ENCODE measurements at regions not wholly inside any gene's neighbourhood (a gene's known extent, or its start where the extent isn't known, plus 50 kb on each side); places are given as distances from the start of the nearest gene placed in this dataset.

DNA sequence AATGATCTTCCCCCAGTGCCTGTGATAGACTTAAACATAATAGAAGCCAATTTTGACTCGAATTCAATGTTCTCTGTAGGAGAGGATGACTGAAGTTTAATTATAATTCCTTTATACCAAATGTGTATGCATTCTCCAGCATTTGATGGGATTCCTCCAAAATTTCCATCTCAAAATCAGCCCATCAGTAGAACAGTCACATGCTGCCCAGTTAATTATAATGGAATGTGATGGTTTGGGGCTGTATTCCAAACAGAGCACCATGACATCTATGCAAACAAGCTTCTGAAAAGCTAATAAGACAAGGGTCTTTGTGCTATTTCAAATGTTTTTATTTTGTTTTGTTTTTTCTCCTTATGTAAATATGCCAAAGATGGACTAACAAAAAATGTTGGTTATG, 127.7 kb upstream of the SPATA16 start:
- no peak overlapping the region for H3K4me3 ChIP-seq (ENCODE audit: low read depth, low read length)
- TF ChIP-seq, protein P1, sequence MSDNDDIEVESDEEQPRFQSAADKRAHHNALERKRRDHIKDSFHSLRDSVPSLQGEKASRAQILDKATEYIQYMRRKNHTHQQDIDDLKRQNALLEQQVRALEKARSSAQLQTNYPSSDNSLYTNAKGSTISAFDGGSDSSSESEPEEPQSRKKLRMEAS (IDR thresholded peaks at IDR 0.05; ENCODE audit: low read depth, low read length): no peak
- no peak for TF ChIP-seq MYC (IDR thresholded peaks at IDR 0.05; ENCODE audit: low read depth, low read length)
- TF ChIP-seq, protein P2, sequence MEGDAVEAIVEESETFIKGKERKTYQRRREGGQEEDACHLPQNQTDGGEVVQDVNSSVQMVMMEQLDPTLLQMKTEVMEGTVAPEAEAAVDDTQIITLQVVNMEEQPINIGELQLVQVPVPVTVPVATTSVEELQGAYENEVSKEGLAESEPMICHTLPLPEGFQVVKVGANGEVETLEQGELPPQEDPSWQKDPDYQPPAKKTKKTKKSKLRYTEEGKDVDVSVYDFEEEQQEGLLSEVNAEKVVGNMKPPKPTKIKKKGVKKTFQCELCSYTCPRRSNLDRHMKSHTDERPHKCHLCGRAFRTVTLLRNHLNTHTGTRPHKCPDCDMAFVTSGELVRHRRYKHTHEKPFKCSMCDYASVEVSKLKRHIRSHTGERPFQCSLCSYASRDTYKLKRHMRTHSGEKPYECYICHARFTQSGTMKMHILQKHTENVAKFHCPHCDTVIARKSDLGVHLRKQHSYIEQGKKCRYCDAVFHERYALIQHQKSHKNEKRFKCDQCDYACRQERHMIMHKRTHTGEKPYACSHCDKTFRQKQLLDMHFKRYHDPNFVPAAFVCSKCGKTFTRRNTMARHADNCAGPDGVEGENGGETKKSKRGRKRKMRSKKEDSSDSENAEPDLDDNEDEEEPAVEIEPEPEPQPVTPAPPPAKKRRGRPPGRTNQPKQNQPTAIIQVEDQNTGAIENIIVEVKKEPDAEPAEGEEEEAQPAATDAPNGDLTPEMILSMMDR (IDR thresholded peaks at IDR 0.05; ENCODE audit: low read depth, low read length): no peak
- no peak for TF ChIP-seq POLR2A (IDR thresholded peaks at IDR 0.05; ENCODE audit: extremely low read depth, insufficient read length)
- DNase-seq (ENCODE audit: low read depth): no peak

DNA sequence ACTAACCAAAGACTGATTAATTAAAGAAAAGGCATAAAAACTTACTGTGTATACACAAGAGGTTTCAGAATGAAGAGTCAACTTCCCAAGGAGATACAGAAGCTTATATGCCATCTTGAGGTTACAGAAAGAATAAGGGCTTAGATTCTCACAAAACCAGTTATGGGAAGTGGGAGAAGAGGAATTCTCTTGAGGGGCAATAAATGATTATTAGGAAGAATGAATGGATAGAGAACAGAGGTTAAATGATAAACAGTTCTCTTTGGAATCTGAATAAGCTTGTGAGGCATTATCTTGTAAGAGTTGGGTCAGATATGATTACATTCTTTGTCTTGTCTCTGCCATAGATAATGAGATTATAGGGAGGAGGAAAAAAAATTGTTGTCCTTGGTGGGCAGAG, 126.7 kb upstream of the SPATA16 start:
- TF ChIP-seq, protein P1 (IDR thresholded peaks at IDR 0.05; ENCODE audit: low read depth, low read length): no peak
- TF ChIP-seq MYC (IDR thresholded peaks at IDR 0.05; ENCODE audit: low read depth, low read length) (no peak), POLR2A (IDR thresholded peaks at IDR 0.05; ENCODE audit: extremely low read depth, insufficient read length) (no peak)
- TF ChIP-seq, protein P2 (IDR thresholded peaks at IDR 0.05; ENCODE audit: low read depth, low read length): no peak
- DNase-seq (ENCODE audit: low read depth): no peak

DNA sequence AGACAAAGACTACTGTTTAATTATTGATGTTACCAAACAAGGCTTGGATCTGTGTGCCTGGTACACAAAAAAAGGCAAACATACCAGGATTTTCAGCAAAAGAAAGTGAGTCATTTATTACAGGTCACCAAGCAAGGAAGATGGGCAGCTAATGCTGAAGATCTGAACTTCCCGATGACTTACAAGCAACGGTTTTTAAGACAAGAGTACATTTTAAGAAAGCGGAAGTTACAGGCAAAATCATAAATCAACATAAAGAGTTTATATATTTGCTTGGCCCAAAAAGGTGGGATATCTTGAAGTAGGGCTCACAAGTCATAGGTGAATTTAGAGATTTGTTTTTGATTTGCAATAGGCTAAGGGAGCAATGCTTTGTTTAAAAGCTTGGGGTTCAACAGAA, 125.4 kb upstream of the SPATA16 start:
- TF ChIP-seq, protein P1 (IDR thresholded peaks at IDR 0.05; ENCODE audit: low read depth, low read length): no peak
- TF ChIP-seq, protein P2 (IDR thresholded peaks at IDR 0.05; ENCODE audit: low read depth, low read length): no peak
- no peak for TF ChIP-seq MYC (IDR thresholded peaks at IDR 0.05; ENCODE audit: low read depth, low read length)
- TF ChIP-seq POLR2A (IDR thresholded peaks at IDR 0.05; ENCODE audit: extremely low read depth, insufficient read length): no peak
- DNase-seq (ENCODE audit: low read depth): no peak
- H3K4me3 ChIP-seq (ENCODE audit: low read depth, low read length): no peak overlapping the region

More for the DNA sequence above, 126.7 kb upstream of the SPATA16 start:
- H3K4me3 ChIP-seq (ENCODE audit: low read depth, low read length): no peak overlapping the region

DNA sequence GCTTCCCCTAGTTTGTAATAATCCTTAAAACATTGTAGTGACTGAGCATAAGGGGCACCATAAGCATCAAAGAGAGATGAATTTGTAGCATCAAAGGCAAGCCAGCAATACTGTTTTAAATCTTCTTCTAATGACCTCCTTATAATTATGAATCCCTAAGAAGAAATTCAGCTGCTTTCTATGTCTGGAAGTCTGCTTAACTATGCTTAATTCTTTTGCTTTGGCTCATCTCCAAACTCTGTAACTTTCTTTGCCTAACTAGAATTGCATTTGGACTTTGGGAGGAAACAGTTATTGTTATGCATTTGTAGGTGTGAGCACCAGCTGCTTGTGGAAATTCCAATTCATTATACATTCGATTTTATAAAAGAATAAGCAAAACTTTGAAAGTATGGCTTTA, 117.7 kb upstream of the SPATA16 start:
- TF ChIP-seq POLR2A (IDR thresholded peaks at IDR 0.05; ENCODE audit: extremely low read depth, insufficient read length) (no peak), MYC (IDR thresholded peaks at IDR 0.05; ENCODE audit: low read depth, low read length) (no peak)
- TF ChIP-seq, protein P1 (IDR thresholded peaks at IDR 0.05; ENCODE audit: low read depth, low read length): no peak
- TF ChIP-seq, protein P2 (IDR thresholded peaks at IDR 0.05; ENCODE audit: low read depth, low read length): no peak
- DNase-seq (ENCODE audit: low read depth): no peak
- no peak overlapping the region for H3K4me3 ChIP-seq (ENCODE audit: low read depth, low read length)

DNA sequence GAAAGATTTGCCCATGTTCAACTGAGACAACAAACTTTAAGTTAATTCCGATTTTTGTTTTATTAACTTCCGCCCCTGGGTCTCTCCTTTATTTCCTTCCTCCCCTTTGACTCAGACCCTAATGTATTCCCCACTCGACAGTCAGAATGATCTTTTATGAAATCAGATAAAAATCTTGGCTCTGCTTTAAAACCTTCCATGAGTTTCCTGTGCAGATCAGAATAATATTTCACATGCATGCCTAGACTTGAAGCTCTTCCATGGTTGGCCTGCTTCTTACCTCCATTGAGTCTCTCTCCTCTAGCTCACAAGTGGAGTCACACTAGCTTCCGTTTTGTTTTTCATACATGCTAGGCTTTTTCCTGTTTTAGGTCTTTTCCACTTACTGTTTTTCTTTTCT, 116.8 kb upstream of the SPATA16 start:
- no peak for DNase-seq (ENCODE audit: low read depth)
- H3K4me3 ChIP-seq (ENCODE audit: low read depth, low read length): no peak overlapping the region
- TF ChIP-seq, protein P1 (IDR thresholded peaks at IDR 0.05; ENCODE audit: low read depth, low read length): no peak
- TF ChIP-seq MYC (IDR thresholded peaks at IDR 0.05; ENCODE audit: low read depth, low read length) (no peak), POLR2A (IDR thresholded peaks at IDR 0.05; ENCODE audit: extremely low read depth, insufficient read length) (no peak)
- TF ChIP-seq, protein P2 (IDR thresholded peaks at IDR 0.05; ENCODE audit: low read depth, low read length): no peak

DNA sequence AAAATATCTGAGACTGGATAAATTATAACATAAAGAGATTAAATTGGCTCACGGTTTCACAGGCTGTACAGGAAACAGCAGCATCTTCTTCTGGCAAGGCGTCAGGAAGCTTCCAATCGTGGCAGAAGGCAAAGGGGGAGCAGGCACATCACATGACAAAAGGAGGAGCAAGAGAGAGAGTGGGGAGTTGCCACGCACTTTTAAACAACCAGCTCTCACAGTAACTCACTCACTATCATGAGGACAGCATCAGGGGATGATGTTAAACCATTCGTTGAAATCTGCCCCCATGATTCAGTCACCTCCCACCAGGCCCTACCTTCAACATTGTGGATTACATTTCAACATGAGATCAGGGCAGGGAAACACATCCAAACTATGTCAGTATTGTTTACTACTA, 114.5 kb upstream of the SPATA16 start:
- no peak for DNase-seq (ENCODE audit: low read depth)
- no peak for TF ChIP-seq MYC (IDR thresholded peaks at IDR 0.05; ENCODE audit: low read depth, low read length)
- TF ChIP-seq, protein P2 (IDR thresholded peaks at IDR 0.05; ENCODE audit: low read depth, low read length): no peak
- no peak for TF ChIP-seq POLR2A (IDR thresholded peaks at IDR 0.05; ENCODE audit: extremely low read depth, insufficient read length)
- TF ChIP-seq, protein P1 (IDR thresholded peaks at IDR 0.05; ENCODE audit: low read depth, low read length): no peak
- no peak overlapping the region for H3K4me3 ChIP-seq (ENCODE audit: low read depth, low read length)
